ENCODE measurements at regions not wholly inside any gene's neighbourhood (a gene's known extent, or its start where the extent isn't known, plus 50 kb on each side); places are given as distances from the start of the nearest gene placed in this dataset.
"Not testable (repeated sequence)": the region's sequence is repeated elsewhere in the genome, so short reads cannot be mapped to it uniquely, and the experiment has no call there.

- TF ChIP-seq CTCF (IDR thresholded peaks at IDR 0.05; ENCODE audit: insufficient read depth, low read depth, low read length, missing control alignments): no peak
- DNase-seq (ENCODE audit: low read depth): no peak
- H3K4me3 ChIP-seq (ENCODE audit: low read depth, low read length): no peak overlapping the region
These were observed 144.3 kb upstream of the GK2 start for GRCh38 chr4:79552311-79552710.

GRCh38 chr4:79551555-79551954 lies 143.5 kb upstream of the GK2 start:
- TF ChIP-seq CTCF (IDR thresholded peaks at IDR 0.05; ENCODE audit: insufficient read depth, low read depth, low read length, missing control alignments): no peak
- H3K4me3 ChIP-seq (ENCODE audit: low read depth, low read length): no peak overlapping the region
- no peak for DNase-seq (ENCODE audit: low read depth)

- no peak for TF ChIP-seq CTCF (IDR thresholded peaks at IDR 0.05; ENCODE audit: insufficient read depth, low read depth, low read length, missing control alignments)
- no peak for DNase-seq (ENCODE audit: low read depth)
- no peak overlapping the region for H3K4me3 ChIP-seq (ENCODE audit: low read depth, low read length)
These were observed 139.8 kb upstream of the GK2 start for GRCh38 chr4:79547851-79548250.

DNA sequence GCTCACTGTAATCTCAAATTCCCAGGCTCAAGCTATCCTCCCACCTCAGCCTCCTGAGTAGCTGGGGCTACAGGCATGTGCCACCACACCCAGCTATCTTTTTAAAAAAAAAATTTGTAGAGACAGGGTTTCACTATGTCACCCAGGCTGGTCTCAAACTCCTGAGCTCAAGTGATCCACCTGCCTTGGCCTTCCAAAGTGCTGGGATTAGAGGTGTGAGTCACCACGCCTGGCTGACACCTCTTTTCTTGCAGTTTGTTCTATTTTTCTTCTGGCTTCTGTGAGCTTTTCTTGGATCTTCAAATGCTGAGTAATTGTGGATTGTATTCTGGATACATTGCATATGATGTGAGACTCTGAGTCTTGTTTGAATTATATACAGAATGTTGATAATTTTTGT lies 137.3 kb upstream of the GK2 start:
- H3K4me3 ChIP-seq (ENCODE audit: low read depth, low read length); DNase-seq (ENCODE audit: low read depth): not testable (repeated sequence)

DNA sequence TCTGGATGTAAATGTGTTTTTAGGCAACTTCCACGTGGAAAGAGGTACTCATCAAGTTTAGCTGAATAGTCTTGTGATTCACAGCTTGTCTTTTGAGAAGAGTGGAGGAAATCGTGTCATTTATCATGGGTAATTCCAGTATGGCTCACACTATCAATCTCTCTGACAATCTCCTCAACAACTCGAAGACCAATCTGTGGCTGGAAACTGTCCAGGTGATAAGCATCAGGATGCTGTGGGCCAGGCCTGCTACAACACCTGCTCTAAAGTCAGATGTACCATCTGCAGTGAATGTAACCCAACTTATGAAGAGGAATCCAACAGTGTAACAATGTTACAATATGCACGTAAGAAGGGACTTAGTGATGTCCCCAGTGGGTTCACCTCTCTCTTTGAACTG lies 132.1 kb upstream of the GK2 start:
- TF ChIP-seq CTCF (IDR thresholded peaks at IDR 0.05; ENCODE audit: insufficient read depth, low read depth, low read length, missing control alignments): no peak
- H3K4me3 ChIP-seq (ENCODE audit: low read depth, low read length): no peak overlapping the region
- DNase-seq (ENCODE audit: low read depth): no peak

- TF ChIP-seq CTCF (IDR thresholded peaks at IDR 0.05; ENCODE audit: insufficient read depth, low read depth, low read length, missing control alignments): no peak
- H3K4me3 ChIP-seq (ENCODE audit: low read depth, low read length): no peak overlapping the region
- DNase-seq (ENCODE audit: low read depth): no peak
These were observed 127.5 kb upstream of the GK2 start for GRCh38 chr4:79535516-79535915.

DNA sequence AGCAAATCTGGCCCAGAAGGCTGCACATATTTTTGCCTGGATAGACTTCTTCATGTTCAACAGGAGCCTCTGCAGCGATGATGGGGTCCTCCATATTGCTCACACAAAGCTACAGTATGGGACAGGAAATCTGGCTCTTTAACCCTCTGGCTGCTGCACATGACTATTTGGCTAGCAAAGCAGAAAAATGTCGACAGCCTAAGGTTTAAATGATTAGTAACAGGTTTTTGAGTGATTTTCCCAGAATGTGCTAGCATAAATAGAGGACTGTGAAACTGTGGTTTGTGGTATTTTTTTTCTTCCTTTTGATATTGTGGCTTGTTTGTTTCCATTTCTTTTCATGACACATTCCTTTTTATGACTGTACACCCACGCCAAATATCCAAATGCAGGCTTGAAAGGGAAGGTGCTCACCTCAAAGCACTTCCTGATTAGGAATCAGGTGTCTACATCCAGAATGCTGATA lies 120.2 kb upstream of the GK2 start:
- no peak overlapping the region for H3K4me3 ChIP-seq (ENCODE audit: low read depth, low read length)
- TF ChIP-seq CTCF (IDR thresholded peaks at IDR 0.05; ENCODE audit: insufficient read depth, low read depth, low read length, missing control alignments): no peak
- no peak for DNase-seq (ENCODE audit: low read depth)
